ENCODE measurements at regions not wholly inside any gene's neighbourhood (a gene's known extent, or its start where the extent isn't known, plus 50 kb on each side); places are given as distances from the start of the nearest gene placed in this dataset.
"Not testable (repeated sequence)": the region's sequence is repeated elsewhere in the genome, so short reads cannot be mapped to it uniquely, and the experiment has no call there.

- no peak for DNase-seq
These were observed 1525.5 kb upstream of the NUDT12 start for GRCh38 chr5:105088102-105088501.

GRCh38 chr5:105057893-105058292 lies 1495.3 kb upstream of the NUDT12 start:
- DNase-seq, result no peak

- DNase-seq, result no peak
These were observed 1494.4 kb upstream of the NUDT12 start for GRCh38 chr5:105057001-105057436.

- no peak for DNase-seq
These were observed 1491.8 kb upstream of the NUDT12 start for GRCh38 chr5:105054406-105054805.

GRCh38 chr5:105042623-105043022 lies 1480.0 kb upstream of the NUDT12 start:
- DNase-seq, result no peak

GRCh38 chr5:105036814-105037213 lies 1474.2 kb upstream of the NUDT12 start:
- DNase-seq, result not testable (repeated sequence)

- no peak for DNase-seq
These were observed 1471.8 kb upstream of the NUDT12 start for GRCh38 chr5:105034401-105034763.

GRCh38 chr5:105033637-105034400 lies 1471.2 kb upstream of the NUDT12 start:
- DNase-seq, result peak; percentile 5

GRCh38 chr5:105032917-105033316 lies 1470.3 kb upstream of the NUDT12 start:
- no peak for DNase-seq

- DNase-seq, result no peak
These were observed 1467.6 kb upstream of the NUDT12 start for GRCh38 chr5:105030153-105030552.

GRCh38 chr5:105015098-105015497 lies 1452.5 kb upstream of the NUDT12 start:
- no peak for DNase-seq

- no peak for DNase-seq
These were observed 1436.0 kb upstream of the NUDT12 start for GRCh38 chr5:104998572-104998971.

GRCh38 chr5:104998169-104998568 lies 1435.6 kb upstream of the NUDT12 start:
- DNase-seq, result no peak

GRCh38 chr5:104987074-104987473 lies 1424.5 kb upstream of the NUDT12 start:
- DNase-seq, result no peak

GRCh38 chr5:104977529-104977928 lies 1414.9 kb upstream of the NUDT12 start:
- no peak for DNase-seq

GRCh38 chr5:104967806-104968410 lies 1405.3 kb upstream of the NUDT12 start:
- DNase-seq, result no peak

- DNase-seq, result no peak
These were observed 1402.4 kb upstream of the NUDT12 start for GRCh38 chr5:104965006-104965405.

GRCh38 chr5:104955479-104955878 lies 1392.9 kb upstream of the NUDT12 start:
- DNase-seq, result no peak

GRCh38 chr5:104952876-104953275 lies 1390.3 kb upstream of the NUDT12 start:
- no peak for DNase-seq

- no peak for DNase-seq
These were observed 1389.2 kb upstream of the NUDT12 start for GRCh38 chr5:104951829-104952228.

GRCh38 chr5:104947076-104947475 lies 1384.5 kb upstream of the NUDT12 start:
- peak; percentile 51 for DNase-seq

- DNase-seq, result peak; percentile 76
These were observed 1380.1 kb upstream of the NUDT12 start for GRCh38 chr5:104942735-104943134.

GRCh38 chr5:104941030-104941645 lies 1378.5 kb upstream of the NUDT12 start:
- no peak for DNase-seq

- no peak for DNase-seq
These were observed 1375.0 kb upstream of the NUDT12 start for GRCh38 chr5:104937598-104937997.

Data from NCI-H226 (cell line).